GM12875 (cell line): ENCODE measurements at regions not wholly inside any gene's neighbourhood (a gene's known extent, or its start where the extent isn't known, plus 50 kb on each side); places are given as distances from the start of the nearest gene placed in this dataset.

ENCODE experiments used
- H3K4me3 ChIP-seq: one replicate; pipeline ENCODE4 v1.5.1; 2011; ENCODE audit warnings: low read depth, low read length, control low read depth
- CTCF ChIP-seq: IDR thresholded peaks from 2 replicates; pipeline ENCODE4 v1.5.1; 2011; ENCODE audit warnings: low read depth, mild to moderate bottlenecking, control low read depth, inconsistent platforms, low read length, moderate library complexity, borderline replicate concordance; ENCODE audit not compliant: insufficient read depth

GRCh38 chr3:29226706-29227105 lies 54.2 kb upstream of the RBMS3 start:
- no peak overlapping the region for H3K4me3 ChIP-seq
- no peak for TF ChIP-seq CTCF

- no peak for TF ChIP-seq CTCF
Measured at GRCh38 chr3:29227307-29227706, 53.6 kb upstream of the RBMS3 start.

More at GRCh38 chr3:29227307-29227706, 53.6 kb upstream of the RBMS3 start:
- no peak overlapping the region for H3K4me3 ChIP-seq
